Thymus (tissue), 11 donors: ENCODE measurements at regions not wholly inside any gene's neighbourhood (a gene's known extent, or its start where the extent isn't known, plus 50 kb on each side); places are given as distances from the start of the nearest gene placed in this dataset.

Source experiments
- DNase-seq, 9 donors: peaks; one replicate each; pipeline ENCODE4 v3.0.0-alpha.2; 2013; ENCODE audit warnings: low spot score in 9 of 9, low read depth in 6 of 9, missing footprints in 1 of 9
- H3K27ac ChIP-seq, 2 donors: one replicate each; pipeline ENCODE4 v1.5.1; 2013; ENCODE audit warnings: control low read depth in 1 of 2, low read depth in 1 of 2, low read length in 1 of 2, mild to moderate bottlenecking in 1 of 2, moderate library complexity in 1 of 2
- H3K27me3 ChIP-seq, 2 donors: one replicate each; pipeline ENCODE4 v1.5.1; 2013; ENCODE audit warnings: low read length in 1 of 2; ENCODE audit not compliant: control insufficient read depth in 2 of 2, insufficient read depth in 1 of 2
- H3K36me3 ChIP-seq, 2 donors: one replicate each; pipeline ENCODE4 v1.5.1; 2013; ENCODE audit warnings: low read length in 1 of 2, mild to moderate bottlenecking in 1 of 2, moderate library complexity in 1 of 2; ENCODE audit not compliant: control insufficient read depth in 2 of 2, insufficient read depth in 2 of 2
- H3K4me1 ChIP-seq, 2 donors: one replicate each; pipeline ENCODE4 v1.5.1; 2013; ENCODE audit warnings: low read length in 2 of 2; ENCODE audit not compliant: control insufficient read depth in 2 of 2, insufficient read depth in 2 of 2
- H3K4me3 ChIP-seq, 2 donors: one replicate each; pipeline ENCODE4 v1.5.1; 2013; ENCODE audit warnings: low read length in 2 of 2, control low read depth in 1 of 2, mild to moderate bottlenecking in 1 of 2
- H3K9me3 ChIP-seq, 2 donors: one replicate each; pipeline ENCODE4 v1.5.1; 2013; ENCODE audit warnings: low read length in 1 of 2, mild to moderate bottlenecking in 1 of 2; ENCODE audit not compliant: control insufficient read depth in 2 of 2, insufficient read depth in 1 of 2
- WGBS: extraction: QIAGEN DNeasy Blood & Tissue Kit; methylation state at CpG from one replicate; pipeline ENCODE4 v1.1.7; 2013; 5-methylcytosine and 5-hydroxymethylcytosine counted together
- donor health status: healthy.

- DNase-seq: no peak
- H3K27me3 ChIP-seq: no peaks in the 10 kb centered on the region
- H3K9me3 ChIP-seq: peaks cover 0 to 2% of the 10 kb centered on the region in 2 donors
- no peak overlapping the region for H3K27ac ChIP-seq
- H3K4me3 ChIP-seq: no peak overlapping the region
- no peaks in the 10 kb centered on the region for H3K36me3 ChIP-seq
- WGBS: 84% methylated on average over 9 of the region's 9 CpGs
- H3K4me1 ChIP-seq: no peaks in the 10 kb centered on the region
Observed at GRCh38 chr10:2476812-2477553, 590.4 kb upstream of the PFKP start.

GRCh38 chr10:2476218-2476811 is 591.0 kb upstream of the PFKP start:
- WGBS: 82% methylated on average over 15 of the region's 15 CpGs
- Histone ChIP-seq H3K36me3 (no peaks in the 10 kb centered on the region), H3K27ac (no peak overlapping the region), H3K27me3 (no peaks in the 10 kb centered on the region), H3K4me1 (no peaks in the 10 kb centered on the region), H3K9me3 (peaks cover 0 to 2% of the 10 kb centered on the region in 2 donors), H3K4me3 (no peak overlapping the region)
- no peak for DNase-seq

GRCh38 chr10:2475711-2476217 is 591.6 kb upstream of the PFKP start:
- no peaks in the 10 kb centered on the region for H3K27me3 ChIP-seq
- no peak overlapping the region for H3K4me3 ChIP-seq
- H3K9me3 ChIP-seq: peaks cover 0 to 2% of the 10 kb centered on the region in 2 donors
- no peak overlapping the region for H3K27ac ChIP-seq
- no peaks in the 10 kb centered on the region for H3K36me3 ChIP-seq
- H3K4me1 ChIP-seq: no peaks in the 10 kb centered on the region
- no peak for DNase-seq
- 62% methylated on average over 6 of the region's 6 CpGs for WGBS

DNA sequence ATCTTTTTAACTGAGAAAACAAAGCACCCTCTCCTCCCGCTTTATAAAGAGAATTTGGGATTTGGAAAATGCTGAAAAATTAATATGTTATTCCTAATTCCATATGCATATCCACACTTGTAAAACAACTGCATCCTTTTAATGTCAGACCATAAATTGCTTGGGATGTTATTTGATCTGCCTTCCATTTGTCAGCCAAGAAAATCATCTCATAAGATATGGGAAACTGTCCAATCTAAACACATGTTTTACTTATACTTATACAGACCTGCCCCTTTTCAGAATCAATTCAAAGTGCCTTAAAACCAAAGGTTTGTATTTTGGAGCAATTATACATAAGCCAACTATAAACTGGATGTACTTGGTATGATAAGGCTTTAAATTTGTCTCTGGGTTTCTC is 595.5 kb upstream of the PFKP start:
- 88% methylated on average over 1 of the region's 1 CpG for WGBS
- Histone ChIP-seq H3K36me3 (no peaks in the 10 kb centered on the region), H3K4me3 (no peak overlapping the region), H3K4me1 (no peaks in the 10 kb centered on the region), H3K9me3 (peaks cover 0 to 2% of the 10 kb centered on the region in 2 donors), H3K27ac (no peak overlapping the region), H3K27me3 (no peaks in the 10 kb centered on the region)
- DNase-seq: no peak

DNA sequence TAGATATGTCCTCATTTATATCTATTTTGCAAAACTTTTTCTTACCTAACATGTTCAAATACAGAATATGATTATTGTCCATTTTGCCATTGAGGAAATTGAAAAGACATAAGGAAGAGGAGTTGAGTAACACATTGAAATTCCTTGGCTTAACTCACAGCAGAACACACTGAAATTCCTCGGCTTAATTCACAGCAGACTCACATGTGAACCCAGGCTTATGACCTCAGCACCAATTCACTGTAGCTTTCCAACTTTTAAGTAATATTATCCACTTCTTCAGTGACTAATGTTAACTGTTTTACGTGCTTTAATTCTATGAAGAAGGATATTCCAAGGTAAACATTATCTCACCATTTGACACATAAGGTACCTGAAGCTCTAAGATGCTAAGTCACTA is 597.5 kb upstream of the PFKP start:
- 64% methylated on average over 2 of the region's 2 CpGs for WGBS
- Histone ChIP-seq H3K27ac (no peak overlapping the region), H3K4me3 (no peak overlapping the region), H3K9me3 (no peaks in the 10 kb centered on the region), H3K4me1 (no peaks in the 10 kb centered on the region), H3K27me3 (no peaks in the 10 kb centered on the region), H3K36me3 (no peaks in the 10 kb centered on the region)
- no peak for DNase-seq

DNA sequence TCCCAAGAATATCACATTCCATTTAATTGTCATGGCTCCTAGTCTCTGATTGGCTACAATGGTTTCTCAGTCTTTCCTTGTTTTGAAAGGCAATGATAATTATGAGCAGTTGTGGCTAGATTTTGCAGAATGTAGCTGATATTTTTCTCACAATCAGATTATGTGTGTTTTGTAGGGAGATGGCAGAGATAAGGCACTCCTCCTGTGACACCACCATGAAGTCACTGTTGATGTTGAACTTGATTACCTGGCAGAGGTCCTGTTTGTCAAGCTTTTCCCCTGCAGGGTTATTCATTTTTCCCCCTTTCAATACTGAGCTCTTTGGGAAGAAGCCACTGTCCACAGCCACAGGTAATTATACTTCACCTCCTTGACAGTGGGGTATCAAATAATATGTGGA is 602.9 kb upstream of the PFKP start:
- DNase-seq: no peak
- Histone ChIP-seq H3K36me3 (no peaks in the 10 kb centered on the region), H3K9me3 (no peaks in the 10 kb centered on the region), H3K4me1 (no peaks in the 10 kb centered on the region), H3K27me3 (no peaks in the 10 kb centered on the region), H3K4me3 (no peak overlapping the region), H3K27ac (no peak overlapping the region)

DNA sequence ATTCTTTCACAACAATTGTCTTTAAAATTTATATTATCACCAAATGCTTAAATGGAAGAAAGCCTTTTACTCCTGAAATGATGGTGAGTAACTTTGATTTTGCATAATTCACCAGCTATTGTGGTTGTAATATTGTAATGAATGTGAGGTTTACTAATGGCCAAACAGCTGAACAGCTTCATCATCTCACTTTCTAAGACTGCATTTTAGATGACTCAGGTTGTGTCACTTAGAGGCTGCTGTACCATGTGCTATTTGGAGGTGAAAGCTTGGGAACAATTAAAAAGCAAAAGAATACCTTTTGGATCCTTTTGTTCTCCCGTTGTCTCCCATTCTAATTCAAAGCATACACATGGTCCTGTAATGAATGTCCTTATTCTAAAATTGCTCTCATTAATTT is 604.0 kb upstream of the PFKP start:
- no peaks in the 10 kb centered on the region for H3K9me3 ChIP-seq

DNA sequence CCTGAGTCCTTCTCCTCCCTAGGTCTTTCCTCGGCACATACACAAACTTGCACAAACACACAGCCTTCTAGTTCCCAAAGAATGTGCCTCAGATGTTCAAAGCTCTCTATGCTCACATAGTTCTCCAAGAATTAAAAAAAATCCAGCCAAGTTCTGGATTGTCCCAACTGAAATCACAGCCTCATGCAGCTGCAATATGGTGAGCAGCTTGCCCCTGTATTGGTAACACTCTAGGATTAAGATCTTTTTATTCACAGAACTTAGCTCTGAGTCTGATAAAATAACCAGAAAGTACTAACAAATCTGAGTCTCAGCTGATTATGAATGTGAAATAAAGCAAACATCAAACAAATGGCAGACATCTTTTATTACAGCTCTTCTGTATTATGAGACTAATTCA is 604.8 kb upstream of the PFKP start:
- no peaks in the 10 kb centered on the region for H3K36me3 ChIP-seq
- H3K9me3 ChIP-seq: no peaks in the 10 kb centered on the region
- no peak overlapping the region for H3K27ac ChIP-seq
- 98% methylated on average over 1 of the region's 1 CpG for WGBS
- DNase-seq: no peak
- H3K4me3 ChIP-seq: no peak overlapping the region
- H3K4me1 ChIP-seq: no peaks in the 10 kb centered on the region
- H3K27me3 ChIP-seq: no peaks in the 10 kb centered on the region

More for the DNA sequence above, 604.0 kb upstream of the PFKP start:
- H3K27me3 ChIP-seq: no peaks in the 10 kb centered on the region
- DNase-seq: no peak
- H3K27ac ChIP-seq: no peak overlapping the region
- H3K4me1 ChIP-seq: no peaks in the 10 kb centered on the region
- 83% methylated on average over 1 of the region's 1 CpG for WGBS
- no peak overlapping the region for H3K4me3 ChIP-seq
- no peaks in the 10 kb centered on the region for H3K36me3 ChIP-seq

- DNase-seq: no peak
- WGBS: 88% methylated on average over 1 of the region's 1 CpG
- no peaks in the 10 kb centered on the region for H3K4me1 ChIP-seq
Observed at GRCh38 chr10:2460812-2461211, 606.5 kb upstream of the PFKP start.

More at GRCh38 chr10:2460812-2461211, 606.5 kb upstream of the PFKP start:
- Histone ChIP-seq H3K9me3 (no peaks in the 10 kb centered on the region), H3K27ac (no peak overlapping the region), H3K27me3 (no peaks in the 10 kb centered on the region), H3K36me3 (no peaks in the 10 kb centered on the region), H3K4me3 (no peak overlapping the region)
